ENCODE measurements at regions not wholly inside any gene's neighbourhood (a gene's known extent, or its start where the extent isn't known, plus 50 kb on each side); places are given as distances from the start of the nearest gene placed in this dataset.

DNA sequence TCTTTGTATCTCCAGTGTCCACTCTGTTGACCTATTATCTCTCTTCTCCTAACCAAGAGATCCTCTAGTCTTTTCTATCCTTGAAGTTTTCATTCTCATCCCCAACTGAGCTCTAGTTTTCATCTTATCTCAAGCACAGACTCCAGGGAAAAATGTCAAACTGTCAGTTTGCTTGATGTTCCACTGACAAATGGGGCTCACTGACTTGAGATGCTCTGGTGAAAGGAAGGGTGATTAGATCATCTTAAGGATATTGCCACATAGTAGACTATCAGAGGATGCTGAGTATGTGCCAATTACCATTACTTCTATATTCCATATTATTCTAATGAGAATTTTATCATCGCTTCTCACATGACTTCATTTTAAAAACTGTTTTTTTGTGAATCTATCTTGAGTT lies 2008.2 kb downstream of the ARAP2 start:
- TF ChIP-seq EZH2 (IDR thresholded peaks at IDR 0.05; ENCODE audit: borderline replicate concordance, low read length) (no peak), CTCF (IDR thresholded peaks at IDR 0.05; ENCODE audit: low read length) (no peak)

Measured in OCI-LY1 (cell line).